GM12878 (cell line): ENCODE measurements at regions not wholly inside any gene's neighbourhood (a gene's known extent, or its start where the extent isn't known, plus 50 kb on each side); places are given as distances from the start of the nearest gene placed in this dataset.

ENCODE experiments used
- ATAC-seq: fragments of 200-7000 bp; cut with Tn5 transposase; 3 replicates; pipeline ENCODE4 v1.9.1; 2020; ENCODE audit warnings: mild to moderate bottlenecking, moderate library complexity
- BruUV-seq: library from RNA; stranded (reverse); fragments of 400-500 nt; replicated peaks from 2 replicates; lab custom pipeline; 2021; lab: Mats Ljungman, UMichigan
- CTCF ChIA-PET: fragments of 300-600 bp; sonication (Branson Sonifier 250); formaldehyde crosslinking; extraction: SDS; loops from one replicate; lab custom pipeline; 2021; ENCODE audit warnings: inconsistent platforms; lab: Yijun Ruan, JAX
- POLR2A ChIA-PET: fragments of 350-600 bp; formaldehyde crosslinking; extraction: SDS; loops from one replicate; lab custom pipeline; 2021; ENCODE audit warnings: inconsistent platforms; lab: Charles Lee
- RAD21 ChIA-PET: fragments of 300-600 bp; sonication (Branson Sonifier 250); formaldehyde crosslinking; loops from one replicate; lab custom pipeline; 2023; ENCODE audit warnings: antibody characterized with exemption; ENCODE audit not compliant: unreplicated experiment; lab: Charles Lee
- SMC1A ChIA-PET: fragments of 300-600 bp; sonication (Branson Sonifier 250); formaldehyde crosslinking; loops from one replicate; lab custom pipeline; 2023; ENCODE audit not compliant: unreplicated experiment, uncharacterized antibody; lab: Charles Lee
- DNase-seq: peaks from one replicate; pipeline ENCODE4 v3.0.0-alpha.2; 2011; ENCODE audit warnings: low read depth, low spot score
- FAIRE-seq: peaks from 3 replicates; lab custom pipeline; 2011; peaks lifted over from hg19 to GRCh38; lab: Jason Lieb, UNC
- H2AFZ ChIP-seq: 2 replicates; pipeline ENCODE4 v1.6.0; 2011; ENCODE audit warnings: low read depth, low read length, control low read depth; ENCODE audit not compliant: control insufficient read depth
- H3K27ac ChIP-seq: 2 replicates; pipeline ENCODE4 v1.5.1; 2011; ENCODE audit warnings: control low read depth; ENCODE audit not compliant: control insufficient read depth, insufficient read depth
- H3K27me3 ChIP-seq, 2 experiments: replicated peaks in 1 of 2; 2 replicates each; pipeline versions ENCODE4 v1.6.0 to v1.6.1; 2011; ENCODE audit warnings: low read length in 1 of 2; ENCODE audit not compliant: control insufficient read depth in 2 of 2, insufficient read depth in 2 of 2
- H3K36me3 ChIP-seq, 2 experiments: 2 replicates each; pipeline ENCODE4 v1.5.1; 2011; ENCODE audit warnings: low read length in 1 of 2; ENCODE audit not compliant: control insufficient read depth in 2 of 2, insufficient read depth in 2 of 2
- H3K4me1 ChIP-seq: 2 replicates; pipeline ENCODE4 v1.6.1; 2011; ENCODE audit warnings: mild to moderate bottlenecking, low read length, moderate library complexity, mixed read lengths; ENCODE audit not compliant: control insufficient read depth, insufficient read depth
- H3K4me2 ChIP-seq: 2 replicates; pipeline ENCODE4 v1.6.0; 2011; ENCODE audit warnings: control low read depth; ENCODE audit not compliant: control insufficient read depth, insufficient read depth
- H3K4me3 ChIP-seq: fragments of 200-600 bp; sonication (generic); 2 replicates; pipeline ENCODE4 v1.5.1; 2016
- H3K79me2 ChIP-seq: 2 replicates; pipeline ENCODE4 v1.6.0; 2011; ENCODE audit warnings: low read length; ENCODE audit not compliant: control insufficient read depth, insufficient read depth
- H3K9ac ChIP-seq: 2 replicates; pipeline ENCODE4 v1.8.0; 2011; ENCODE audit warnings: low read length, control low read depth, mixed read lengths; ENCODE audit not compliant: control insufficient read depth, insufficient read depth
- H3K9me3 ChIP-seq: replicated peaks from 3 replicates; pipeline ENCODE4 v1.5.1; 2011; ENCODE audit warnings: mild to moderate bottlenecking, low read length; ENCODE audit not compliant: control insufficient read depth, insufficient read depth
- H4K20me1 ChIP-seq: 2 replicates; pipeline ENCODE4 v1.6.0; 2011; ENCODE audit not compliant: control insufficient read depth, insufficient read depth
- CBFB ChIP-seq: IDR thresholded peaks from 2 replicates; pipeline ENCODE4 v1.6.1; 2016; ENCODE audit warnings: antibody characterized with exemption, low read depth
- EZH2 ChIP-seq: IDR thresholded peaks from 2 replicates; pipeline ENCODE4 v1.6.1; 2012; ENCODE audit warnings: low read depth, mild to moderate bottlenecking, control low read depth, inconsistent platforms, low read length, borderline replicate concordance; ENCODE audit not compliant: control insufficient read depth
- HCFC1 ChIP-seq: fragments of 150-350 bp; IDR thresholded peaks from 2 replicates; pipeline ENCODE4 v1.6.1; 2014; ENCODE audit warnings: low read length
- HDGF ChIP-seq: fragments of 450-650 bp; IDR thresholded peaks from 2 replicates; pipeline ENCODE4 v1.6.1; 2016; ENCODE audit warnings: antibody characterized with exemption
- JUND ChIP-seq: IDR thresholded peaks from 2 replicates; pipeline ENCODE4 v1.6.1; 2012; ENCODE audit warnings: low read depth, mild to moderate bottlenecking, low read length, improper control_type of control experiment, moderate library complexity
- KAT2A ChIP-seq: conservative IDR thresholded peaks from 2 replicates; pipeline ENCODE4 v1.6.1; 2011; ENCODE audit warnings: low read depth, low read length; ENCODE audit not compliant: control insufficient read depth
- NR2C1 ChIP-seq: fragments of 450-650 bp; IDR thresholded peaks from 2 replicates; pipeline ENCODE4 v1.6.1; 2017; ENCODE audit warnings: antibody characterized with exemption, mild to moderate bottlenecking, moderate library complexity
- NR2C2 ChIP-seq: IDR thresholded peaks from 2 replicates; pipeline ENCODE4 v1.6.1; 2011; ENCODE audit warnings: borderline replicate concordance, low read depth; ENCODE audit not compliant: control insufficient read depth, insufficient read length
- PAX8 ChIP-seq: fragments of 450-650 bp; IDR thresholded peaks from 2 replicates; pipeline ENCODE4 v1.6.1; 2017; ENCODE audit warnings: mild to moderate bottlenecking, moderate library complexity
- POLR2AphosphoS2 ChIP-seq: IDR thresholded peaks from 2 replicates; pipeline ENCODE4 v1.6.1; 2011; ENCODE audit warnings: low read depth, mild to moderate bottlenecking, low read length, improper control_type of control experiment, moderate library complexity
- SMAD5 ChIP-seq: IDR thresholded peaks from 2 replicates; pipeline ENCODE4 v1.6.1; 2016; ENCODE audit warnings: antibody characterized with exemption, low read depth
- SMARCA5 ChIP-seq: fragments of 450-650 bp; IDR thresholded peaks from 2 replicates; pipeline ENCODE4 v1.6.1; 2017; ENCODE audit warnings: mild to moderate bottlenecking
- STAT1 ChIP-seq: fragments of 450-650 bp; conservative IDR thresholded peaks from 2 replicates; pipeline ENCODE4 v1.6.1; 2014; ENCODE audit warnings: antibody characterized with exemption, mild to moderate bottlenecking
- TCF7 ChIP-seq: IDR thresholded peaks from 2 replicates; pipeline ENCODE4 v1.6.1; 2014; ENCODE audit warnings: antibody characterized with exemption, borderline replicate concordance
- WRNIP1 ChIP-seq: IDR thresholded peaks from 2 replicates; pipeline ENCODE4 v1.6.1; 2011; ENCODE audit warnings: low read depth, low read length, improper control_type of control experiment, borderline replicate concordance
- ZNF274 ChIP-seq: IDR thresholded peaks from one replicate; pipeline ENCODE4 v1.8.0; 2011; ENCODE audit not compliant: insufficient read length, insufficient read depth
- WGBS: methylation state at CpG from one replicate; pipeline ENCODE4 v1.1.6; 2016; ENCODE audit warnings: low lambda C conversion rate; ENCODE audit not compliant: insufficient replicate concordance, insufficient coverage; ENCODE audit errors: missing lambda C conversion rate; 5-methylcytosine and 5-hydroxymethylcytosine counted together
- in situ Hi-C: fragments of 300-500 bp; cut with MboI; formaldehyde crosslinking; loops from 9 replicates; pipeline ENCODE4 v1.14.3; 2018; ENCODE audit warnings: mixed read lengths
- intact Hi-C: fragments of 100-400 bp; cut with micrococcal nuclease; formaldehyde crosslinking; loops from one replicate; pipeline ENCODE4 v1.14.2; 2022; ENCODE audit not compliant: unreplicated experiment
- TF ChIP-seq, protein P1 (sequence below): fragments of 450-650 bp; IDR thresholded peaks from 2 replicates; pipeline ENCODE4 v1.6.1; 2016; ENCODE audit warnings: mild to moderate bottlenecking, moderate library complexity, borderline replicate concordance
- TF ChIP-seq, protein P2 (sequence below): fragments of 450-650 bp; IDR thresholded peaks from 2 replicates; pipeline ENCODE4 v1.6.1; 2014; ENCODE audit warnings: mild to moderate bottlenecking

DNA sequence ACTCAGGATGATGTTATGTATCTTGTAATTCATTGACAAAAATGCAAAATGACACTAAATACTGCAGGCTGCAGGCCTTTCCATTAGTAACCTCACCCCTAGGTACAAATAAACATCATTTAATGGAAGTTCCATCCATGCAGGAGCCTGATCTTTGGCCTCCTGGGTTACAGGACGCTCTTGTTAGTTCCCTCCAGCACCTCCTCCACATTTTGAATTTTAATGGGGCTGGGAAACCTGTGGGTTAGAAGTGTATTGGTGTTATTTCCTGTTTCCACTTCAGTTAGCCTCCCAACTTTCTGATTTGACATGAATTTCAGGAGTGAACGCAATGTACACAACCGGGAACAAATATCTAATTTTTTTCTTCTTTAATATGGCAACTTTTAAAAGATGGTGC, 237.1 kb upstream of the ARGLU1 start:
- TF ChIP-seq STAT1 (no peak), KAT2A (no peak), JUND (no peak), HDGF (no peak), SMAD5 (no peak), PAX8 (no peak), CBFB (no peak), WRNIP1 (no peak), HCFC1 (no peak), ZNF274 (no peak), POLR2AphosphoS2 (no peak), NR2C1 (no peak), TCF7 (no peak), NR2C2 (no peak), EZH2 (no peak), SMARCA5 (no peak)
- TF ChIP-seq, protein P1, sequence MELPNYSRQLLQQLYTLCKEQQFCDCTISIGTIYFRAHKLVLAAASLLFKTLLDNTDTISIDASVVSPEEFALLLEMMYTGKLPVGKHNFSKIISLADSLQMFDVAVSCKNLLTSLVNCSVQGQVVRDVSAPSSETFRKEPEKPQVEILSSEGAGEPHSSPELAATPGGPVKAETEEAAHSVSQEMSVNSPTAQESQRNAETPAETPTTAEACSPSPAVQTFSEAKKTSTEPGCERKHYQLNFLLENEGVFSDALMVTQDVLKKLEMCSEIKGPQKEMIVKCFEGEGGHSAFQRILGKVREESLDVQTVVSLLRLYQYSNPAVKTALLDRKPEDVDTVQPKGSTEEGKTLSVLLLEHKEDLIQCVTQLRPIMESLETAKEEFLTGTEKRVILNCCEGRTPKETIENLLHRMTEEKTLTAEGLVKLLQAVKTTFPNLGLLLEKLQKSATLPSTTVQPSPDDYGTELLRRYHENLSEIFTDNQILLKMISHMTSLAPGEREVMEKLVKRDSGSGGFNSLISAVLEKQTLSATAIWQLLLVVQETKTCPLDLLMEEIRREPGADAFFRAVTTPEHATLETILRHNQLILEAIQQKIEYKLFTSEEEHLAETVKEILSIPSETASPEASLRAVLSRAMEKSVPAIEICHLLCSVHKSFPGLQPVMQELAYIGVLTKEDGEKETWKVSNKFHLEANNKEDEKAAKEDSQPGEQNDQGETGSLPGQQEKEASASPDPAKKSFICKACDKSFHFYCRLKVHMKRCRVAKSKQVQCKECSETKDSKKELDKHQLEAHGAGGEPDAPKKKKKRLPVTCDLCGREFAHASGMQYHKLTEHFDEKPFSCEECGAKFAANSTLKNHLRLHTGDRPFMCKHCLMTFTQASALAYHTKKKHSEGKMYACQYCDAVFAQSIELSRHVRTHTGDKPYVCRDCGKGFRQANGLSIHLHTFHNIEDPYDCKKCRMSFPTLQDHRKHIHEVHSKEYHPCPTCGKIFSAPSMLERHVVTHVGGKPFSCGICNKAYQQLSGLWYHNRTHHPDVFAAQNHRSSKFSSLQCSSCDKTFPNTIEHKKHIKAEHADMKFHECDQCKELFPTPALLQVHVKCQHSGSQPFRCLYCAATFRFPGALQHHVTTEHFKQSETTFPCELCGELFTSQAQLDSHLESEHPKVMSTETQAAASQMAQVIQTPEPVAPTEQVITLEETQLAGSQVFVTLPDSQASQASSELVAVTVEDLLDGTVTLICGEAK = no peak
- TF ChIP-seq, protein P2, sequence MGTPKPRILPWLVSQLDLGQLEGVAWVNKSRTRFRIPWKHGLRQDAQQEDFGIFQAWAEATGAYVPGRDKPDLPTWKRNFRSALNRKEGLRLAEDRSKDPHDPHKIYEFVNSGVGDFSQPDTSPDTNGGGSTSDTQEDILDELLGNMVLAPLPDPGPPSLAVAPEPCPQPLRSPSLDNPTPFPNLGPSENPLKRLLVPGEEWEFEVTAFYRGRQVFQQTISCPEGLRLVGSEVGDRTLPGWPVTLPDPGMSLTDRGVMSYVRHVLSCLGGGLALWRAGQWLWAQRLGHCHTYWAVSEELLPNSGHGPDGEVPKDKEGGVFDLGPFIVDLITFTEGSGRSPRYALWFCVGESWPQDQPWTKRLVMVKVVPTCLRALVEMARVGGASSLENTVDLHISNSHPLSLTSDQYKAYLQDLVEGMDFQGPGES = no peak
- no TSS peak for BruUV-seq
- ATAC-seq = no peak
- Histone ChIP-seq H3K9ac (no peak overlapping the region), H3K27me3 (no peaks in the 10 kb centered on the region), H3K79me2 (no peaks in the 10 kb centered on the region), H4K20me1 (no peaks in the 10 kb centered on the region), H2AFZ (no peak overlapping the region), H3K36me3 (no peaks in the 10 kb centered on the region), H3K27ac (no peak overlapping the region), H3K4me1 (no peaks in the 10 kb centered on the region), H3K4me2 (no peak overlapping the region), H3K9me3 (no peaks in the 10 kb centered on the region), H3K4me3 (no peak overlapping the region)
- FAIRE-seq = no peak
- ChIA-PET SMC1A (no interaction called here), RAD21 (no interaction called here), CTCF (no interaction called here), POLR2A (no interaction called here)
- WGBS = 43% methylated on average over 3 of the region's 3 CpGs
- no peak for DNase-seq
- intact Hi-C loops (no loop called here), in situ Hi-C loops (no loop called here)
